Smooth muscle cell of the brain vasculature (primary cell): ENCODE measurements at regions not wholly inside any gene's neighbourhood (a gene's known extent, or its start where the extent isn't known, plus 50 kb on each side); places are given as distances from the start of the nearest gene placed in this dataset.
A peak's percentile ranks its signal among the peaks of the same experiment; 100 is the strongest.

Source experiments
- DNase-seq: peaks from one replicate; pipeline ENCODE4 v3.0.0-alpha.2; 2012; ENCODE audit warnings: low read depth, low spot score

- DNase-seq: no peak
Measured at GRCh38 chr2:120866071-120866470, 130.4 kb downstream of the GLI2 start.

- no peak for DNase-seq
Measured at GRCh38 chr2:120866483-120867140, 130.9 kb downstream of the GLI2 start.

- peak; percentile 26 for DNase-seq
Measured at GRCh38 chr2:120867290-120868241, 131.9 kb downstream of the GLI2 start.

- DNase-seq: no peak
Measured at GRCh38 chr2:120868366-120868765, 132.7 kb downstream of the GLI2 start.

- DNase-seq: no peak
Measured at GRCh38 chr2:120869036-120869729, 133.5 kb downstream of the GLI2 start.

- DNase-seq: no peak
Measured at GRCh38 chr2:120869730-120870466, 134.2 kb downstream of the GLI2 start.

GRCh38 chr2:120870467-120870788 is 134.8 kb downstream of the GLI2 start:
- DNase-seq: no peak

GRCh38 chr2:120871016-120871635 is 135.5 kb downstream of the GLI2 start:
- no peak for DNase-seq

- no peak for DNase-seq
Measured at GRCh38 chr2:120871881-120872620, 136.4 kb downstream of the GLI2 start.

- DNase-seq: no peak
Measured at GRCh38 chr2:120873958-120874887, 138.6 kb downstream of the GLI2 start.

GRCh38 chr2:120874888-120875275 is 139.2 kb downstream of the GLI2 start:
- no peak for DNase-seq

- DNase-seq: no peak
Measured at GRCh38 chr2:120875431-120875830, 139.8 kb downstream of the GLI2 start.

- no peak for DNase-seq
Measured at GRCh38 chr2:120876526-120877280, 141.0 kb downstream of the GLI2 start.

- DNase-seq: no peak
Measured at GRCh38 chr2:120877409-120877808, 141.7 kb downstream of the GLI2 start.

- no peak for DNase-seq
Measured at GRCh38 chr2:120878970-120879369, 143.3 kb downstream of the GLI2 start.

GRCh38 chr2:120879431-120880295 is 144.0 kb downstream of the GLI2 start:
- DNase-seq: no peak

- no peak for DNase-seq
Measured at GRCh38 chr2:120880381-120880780, 144.7 kb downstream of the GLI2 start.
